D721Med (cell line): ENCODE measurements at regions not wholly inside any gene's neighbourhood (a gene's known extent, or its start where the extent isn't known, plus 50 kb on each side); places are given as distances from the start of the nearest gene placed in this dataset.

Experiments
- DNase-seq: peaks from one replicate; pipeline ENCODE4 v3.0.0; 2011; ENCODE audit warnings: low spot score; ENCODE audit not compliant: insufficient read length
- FAIRE-seq: peaks from 2 replicates; lab custom pipeline; 2011; peaks lifted over from hg19 to GRCh38; lab: Jason Lieb, UNC
- TF ChIP-seq, protein P1 (sequence below): IDR thresholded peaks from 2 replicates; pipeline ENCODE4 v1.5.1; 2012; ENCODE audit warnings: mild to moderate bottlenecking, control low read depth; ENCODE audit not compliant: insufficient read depth; ENCODE audit errors: missing control alignments

- no peak for FAIRE-seq
- no peak for DNase-seq
- TF ChIP-seq, protein P1, sequence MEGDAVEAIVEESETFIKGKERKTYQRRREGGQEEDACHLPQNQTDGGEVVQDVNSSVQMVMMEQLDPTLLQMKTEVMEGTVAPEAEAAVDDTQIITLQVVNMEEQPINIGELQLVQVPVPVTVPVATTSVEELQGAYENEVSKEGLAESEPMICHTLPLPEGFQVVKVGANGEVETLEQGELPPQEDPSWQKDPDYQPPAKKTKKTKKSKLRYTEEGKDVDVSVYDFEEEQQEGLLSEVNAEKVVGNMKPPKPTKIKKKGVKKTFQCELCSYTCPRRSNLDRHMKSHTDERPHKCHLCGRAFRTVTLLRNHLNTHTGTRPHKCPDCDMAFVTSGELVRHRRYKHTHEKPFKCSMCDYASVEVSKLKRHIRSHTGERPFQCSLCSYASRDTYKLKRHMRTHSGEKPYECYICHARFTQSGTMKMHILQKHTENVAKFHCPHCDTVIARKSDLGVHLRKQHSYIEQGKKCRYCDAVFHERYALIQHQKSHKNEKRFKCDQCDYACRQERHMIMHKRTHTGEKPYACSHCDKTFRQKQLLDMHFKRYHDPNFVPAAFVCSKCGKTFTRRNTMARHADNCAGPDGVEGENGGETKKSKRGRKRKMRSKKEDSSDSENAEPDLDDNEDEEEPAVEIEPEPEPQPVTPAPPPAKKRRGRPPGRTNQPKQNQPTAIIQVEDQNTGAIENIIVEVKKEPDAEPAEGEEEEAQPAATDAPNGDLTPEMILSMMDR, result no peak
These were observed 89.3 kb upstream of the IL12B start for GRCh38 chr5:159419576-159419975.

DNA sequence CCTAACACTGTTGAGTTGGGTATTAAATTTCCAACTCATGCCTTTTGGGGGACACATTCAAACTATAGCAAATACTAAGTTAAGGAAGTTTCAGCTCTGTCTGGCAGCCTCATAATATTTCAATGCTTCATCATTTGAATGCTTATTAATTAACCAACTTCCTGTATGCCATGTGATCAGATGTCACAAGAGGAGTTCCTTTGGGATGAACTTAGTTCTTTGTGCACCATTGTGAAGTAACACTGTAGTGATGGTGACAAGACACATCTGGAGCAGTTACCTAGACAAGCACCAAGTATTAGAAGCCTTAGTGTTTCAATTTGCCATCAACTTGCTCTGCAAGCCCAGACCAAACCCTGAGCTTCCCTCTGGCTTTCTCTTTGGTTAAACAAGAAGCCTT lies 90.7 kb upstream of the IL12B start:
- FAIRE-seq, result no peak
- DNase-seq, result no peak
- TF ChIP-seq, protein P1, result no peak

DNA sequence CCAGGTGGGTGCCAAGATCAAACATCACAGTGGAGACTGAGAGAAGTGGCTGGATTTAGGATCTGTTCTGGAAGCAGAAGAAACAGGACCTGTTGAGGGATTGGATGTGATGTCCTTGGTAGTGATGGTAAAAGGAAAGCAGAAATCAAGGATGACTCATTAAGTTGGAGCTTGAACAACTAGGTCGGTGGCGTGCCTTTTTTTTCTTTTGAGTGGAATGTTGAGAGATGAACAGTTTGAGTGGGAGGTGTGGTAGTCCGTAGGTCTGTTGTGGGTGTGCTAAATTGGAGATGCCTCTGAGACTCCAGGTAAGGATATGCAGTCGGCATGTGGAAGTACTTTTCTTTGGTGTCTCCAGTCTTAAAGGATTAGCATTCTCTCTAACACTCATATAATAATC lies 92.1 kb upstream of the IL12B start:
- DNase-seq (no peak), FAIRE-seq (no peak)
- TF ChIP-seq, protein P1, result no peak

DNA sequence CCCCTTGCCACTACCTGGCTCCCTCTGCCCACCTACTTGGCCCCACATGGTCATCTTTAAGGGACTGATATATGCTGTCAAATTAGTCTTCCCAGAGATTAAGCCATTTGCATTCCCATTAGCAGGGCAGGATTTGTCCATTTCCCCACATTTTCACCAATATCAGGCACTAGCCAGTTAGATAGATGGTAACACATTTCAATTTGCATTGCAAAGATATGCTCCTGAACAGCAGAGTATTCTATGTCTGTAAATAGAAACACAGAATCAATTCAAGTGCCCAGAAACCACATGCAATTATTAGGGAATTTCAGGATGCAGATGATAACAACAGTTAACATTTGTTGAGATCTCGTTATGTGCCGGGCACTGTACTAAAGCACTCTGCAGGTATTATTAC lies 92.6 kb upstream of the IL12B start:
- TF ChIP-seq, protein P1, result no peak
- FAIRE-seq (no peak), DNase-seq (no peak)

DNA sequence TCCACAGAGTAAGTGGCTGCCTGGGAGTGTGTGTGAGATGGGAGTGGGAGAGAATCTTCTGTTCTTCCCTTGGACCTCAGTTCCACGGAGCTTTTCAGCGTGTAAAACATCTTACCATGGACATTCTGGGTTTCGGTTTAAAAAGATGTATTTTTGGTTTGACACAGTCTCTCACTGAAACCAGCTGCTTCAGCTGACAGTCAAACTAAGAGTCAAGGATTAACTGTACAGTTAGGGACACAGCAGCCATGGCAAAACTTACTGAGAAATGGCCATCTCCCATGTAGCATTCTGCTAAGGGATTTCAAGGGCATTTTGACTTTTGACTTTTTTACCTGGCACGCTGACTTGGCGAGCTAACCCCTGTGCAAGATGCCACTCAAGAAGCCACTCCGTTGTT lies 93.8 kb upstream of the IL12B start:
- FAIRE-seq (no peak), DNase-seq (no peak)
- TF ChIP-seq, protein P1, result no peak

- no peak for DNase-seq
- no peak for FAIRE-seq
- TF ChIP-seq, protein P1, result no peak
These were observed 96.4 kb upstream of the IL12B start for GRCh38 chr5:159426694-159427093.

- TF ChIP-seq, protein P1, result no peak
- DNase-seq (no peak), FAIRE-seq (no peak)
These were observed 97.1 kb upstream of the IL12B start for GRCh38 chr5:159427180-159428012.
